ENCODE measurements at regions not wholly inside any gene's neighbourhood (a gene's known extent, or its start where the extent isn't known, plus 50 kb on each side); places are given as distances from the start of the nearest gene placed in this dataset.
A peak's percentile ranks its signal among the peaks of the same experiment; 100 is the strongest.

- no peaks in the 10 kb centered on the region for H3K36me3 ChIP-seq
- H3K27ac ChIP-seq: no peak overlapping the region
- no peaks in the 10 kb centered on the region for H3K4me1 ChIP-seq
- peak in 1 of 3 donors; percentile 14 for DNase-seq
- no peak for TF ChIP-seq POLR2A (IDR thresholded peaks at IDR 0.05)
- no peak for TF ChIP-seq CTCF (IDR thresholded peaks at IDR 0.05)
- H3K27me3 ChIP-seq: no peaks in the 10 kb centered on the region
- no peaks in the 10 kb centered on the region for H3K9me3 ChIP-seq
- no peak overlapping the region for H3K4me3 ChIP-seq
Observed at GRCh38 chr2:128420776-128421175, 102.1 kb upstream of the HS6ST1 start.

- H3K4me3 ChIP-seq: no peak overlapping the region
- no peaks in the 10 kb centered on the region for H3K4me1 ChIP-seq
- no peaks in the 10 kb centered on the region for H3K27me3 ChIP-seq
- peak in 1 of 3 donors; percentile 24 for DNase-seq
- no peak overlapping the region for H3K27ac ChIP-seq
- TF ChIP-seq POLR2A (IDR thresholded peaks at IDR 0.05) (no peak), CTCF (IDR thresholded peaks at IDR 0.05) (no peak)
- no peaks in the 10 kb centered on the region for H3K9me3 ChIP-seq
- H3K36me3 ChIP-seq: no peaks in the 10 kb centered on the region
Observed at GRCh38 chr2:128421286-128421685, 102.6 kb upstream of the HS6ST1 start.

GRCh38 chr2:128421861-128422311 is 103.2 kb upstream of the HS6ST1 start:
- peak in 2 of 3 donors; percentile 27 to 38 for DNase-seq
- TF ChIP-seq CTCF (IDR thresholded peaks at IDR 0.05) (no peak), POLR2A (IDR thresholded peaks at IDR 0.05) (no peak)
- Histone ChIP-seq H3K4me1 (no peaks in the 10 kb centered on the region), H3K36me3 (no peaks in the 10 kb centered on the region), H3K27me3 (no peaks in the 10 kb centered on the region), H3K27ac (no peak overlapping the region), H3K9me3 (no peaks in the 10 kb centered on the region), H3K4me3 (no peak overlapping the region)

GRCh38 chr2:128422571-128422970 is 103.9 kb upstream of the HS6ST1 start:
- no peak overlapping the region for H3K27ac ChIP-seq

GRCh38 chr2:128423788-128424165 is 105.1 kb upstream of the HS6ST1 start:
- Histone ChIP-seq H3K36me3 (no peaks in the 10 kb centered on the region), H3K27ac (no peak overlapping the region), H3K27me3 (no peaks in the 10 kb centered on the region), H3K4me1 (no peaks in the 10 kb centered on the region), H3K4me3 (no peak overlapping the region), H3K9me3 (no peaks in the 10 kb centered on the region)
- no peak for TF ChIP-seq CTCF (IDR thresholded peaks at IDR 0.05)
- TF ChIP-seq POLR2A (IDR thresholded peaks at IDR 0.05): no peak
- peak in 2 of 3 donors; percentile 2 to 8 for DNase-seq

More at GRCh38 chr2:128422571-128422970, 103.9 kb upstream of the HS6ST1 start:
- Histone ChIP-seq H3K36me3 (no peaks in the 10 kb centered on the region), H3K4me3 (no peak overlapping the region), H3K4me1 (no peaks in the 10 kb centered on the region), H3K9me3 (no peaks in the 10 kb centered on the region), H3K27me3 (no peaks in the 10 kb centered on the region)
- DNase-seq: peak in 1 of 3 donors; percentile 11
- TF ChIP-seq CTCF (IDR thresholded peaks at IDR 0.05): no peak
- no peak for TF ChIP-seq POLR2A (IDR thresholded peaks at IDR 0.05)

All from Peyer's patch (tissue), 4 donors.